SK-N-SH (cell line): ENCODE measurements at regions not wholly inside any gene's neighbourhood (a gene's known extent, or its start where the extent isn't known, plus 50 kb on each side); places are given as distances from the start of the nearest gene placed in this dataset.

ENCODE experiments used
- CTCF ChIP-seq: fragments of 200-600 bp; sonication (generic); IDR thresholded peaks from 2 replicates; pipeline ENCODE4 v1.6.1; 2017; ENCODE audit warnings: antibody characterized with exemption, mild to moderate bottlenecking, moderate library complexity
- ELF1 ChIP-seq: IDR thresholded peaks from 2 replicates; pipeline ENCODE4 v1.4.0; 2012
- EZH2phosphoT487 ChIP-seq: fragments of 200-600 bp; sonication (generic); IDR thresholded peaks from 2 replicates; pipeline ENCODE4 v1.6.1; 2017; ENCODE audit warnings: low read depth, mixed run types, mild to moderate bottlenecking, antibody characterized with exemption, moderate library complexity, borderline replicate concordance
- GABPA ChIP-seq: IDR thresholded peaks from 2 replicates; pipeline ENCODE4 v1.4.0; 2012; ENCODE audit warnings: low read depth, mild to moderate bottlenecking
- MAX ChIP-seq: IDR thresholded peaks from 2 replicates; pipeline ENCODE4 v1.4.0; 2012; ENCODE audit warnings: low read depth
- MEF2A ChIP-seq: IDR thresholded peaks from 2 replicates; pipeline ENCODE4 v1.4.0; 2012; ENCODE audit warnings: low read depth, borderline replicate concordance
- NFIC ChIP-seq: IDR thresholded peaks from 2 replicates; pipeline ENCODE4 v1.4.0; 2012; ENCODE audit warnings: borderline replicate concordance
- POLR2AphosphoS5 ChIP-seq: IDR thresholded peaks from 2 replicates; pipeline ENCODE4 v1.6.1; 2012; ENCODE audit warnings: low read depth, low read length
- RAD21 ChIP-seq: IDR thresholded peaks from 2 replicates; pipeline ENCODE4 v1.6.1; 2012; ENCODE audit warnings: mild to moderate bottlenecking, low read length
- RCOR1 ChIP-seq: fragments of 150-350 bp; IDR thresholded peaks from 2 replicates; pipeline ENCODE4 v1.6.1; 2017; ENCODE audit warnings: antibody characterized with exemption, low read length
- RFX5 ChIP-seq: IDR thresholded peaks from 2 replicates; pipeline ENCODE4 v1.6.1; 2012; ENCODE audit warnings: mild to moderate bottlenecking, improper control_type of control experiment, low read length
- ZBTB33 ChIP-seq: IDR thresholded peaks from 2 replicates; pipeline ENCODE4 v1.4.0; 2012; ENCODE audit warnings: low read depth, borderline replicate concordance

GRCh38 chr14:34247605-34248004 is 214.4 kb downstream of the SPTSSA start:
- no peak for TF ChIP-seq CTCF
- no peak for TF ChIP-seq POLR2AphosphoS5
- no peak for TF ChIP-seq ZBTB33
- TF ChIP-seq RCOR1, result no peak
- no peak for TF ChIP-seq EZH2phosphoT487
- TF ChIP-seq ELF1, result no peak
- no peak for TF ChIP-seq MAX
- no peak for TF ChIP-seq RFX5
- no peak for TF ChIP-seq RAD21
- TF ChIP-seq NFIC, result no peak
- TF ChIP-seq MEF2A, result no peak
- no peak for TF ChIP-seq GABPA
